GM12865 (cell line): ENCODE measurements at regions not wholly inside any gene's neighbourhood (a gene's known extent, or its start where the extent isn't known, plus 50 kb on each side); places are given as distances from the start of the nearest gene placed in this dataset.
A peak's percentile ranks its signal among the peaks of the same experiment; 100 is the strongest.

Experiments used
- DNase-seq: peaks from one replicate; pipeline ENCODE4 v3.0.0; 2010; ENCODE audit warnings: low read depth
- H3K4me3 ChIP-seq: 2 replicates; pipeline ENCODE4 v1.5.1; 2011; ENCODE audit warnings: mild to moderate bottlenecking, low read depth, low read length, control low read depth
- CTCF ChIP-seq: IDR thresholded peaks from 2 replicates; pipeline ENCODE4 v1.5.1; 2011; ENCODE audit warnings: low read length, control low read depth, low read depth, inconsistent platforms; ENCODE audit not compliant: insufficient read depth; ENCODE audit errors: missing control alignments

- no peak for TF ChIP-seq CTCF
- H3K4me3 ChIP-seq = no peak overlapping the region
- peak; percentile 31 for DNase-seq
Observed at GRCh38 chr6:128657181-128657580, 136.8 kb upstream of the PTPRK start.

- TF ChIP-seq CTCF = no peak
- no peak overlapping the region for H3K4me3 ChIP-seq
- peak; percentile 68 for DNase-seq
Observed at GRCh38 chr6:128655978-128656498, 135.6 kb upstream of the PTPRK start.

GRCh38 chr6:128648022-128648598, 127.7 kb upstream of the PTPRK start:
- no peak for DNase-seq
- no peak overlapping the region for H3K4me3 ChIP-seq
- TF ChIP-seq CTCF = no peak

GRCh38 chr6:128642132-128642531, 121.7 kb upstream of the PTPRK start:
- no peak for DNase-seq
- no peak for TF ChIP-seq CTCF
- no peak overlapping the region for H3K4me3 ChIP-seq

- DNase-seq = no peak
- TF ChIP-seq CTCF = no peak
- H3K4me3 ChIP-seq = no peak overlapping the region
Observed at GRCh38 chr6:128641703-128642102, 121.3 kb upstream of the PTPRK start.

- no peak overlapping the region for H3K4me3 ChIP-seq
- no peak for TF ChIP-seq CTCF
- DNase-seq = no peak
Observed at GRCh38 chr6:128638817-128639216, 118.4 kb upstream of the PTPRK start.

- H3K4me3 ChIP-seq = no peak overlapping the region
- DNase-seq = no peak
- no peak for TF ChIP-seq CTCF
Observed at GRCh38 chr6:128635219-128635618, 114.8 kb upstream of the PTPRK start.
